Fibroblast of lung (primary cell): ENCODE measurements at regions not wholly inside any gene's neighbourhood (a gene's known extent, or its start where the extent isn't known, plus 50 kb on each side); places are given as distances from the start of the nearest gene placed in this dataset.

Source experiments
- EZH2 ChIP-seq: IDR thresholded peaks from 2 replicates; pipeline ENCODE4 v1.5.1; 2012; ENCODE audit warnings: low read length, control low read depth, mild to moderate bottlenecking; ENCODE audit errors: missing control alignments
- TF ChIP-seq, protein P1 (sequence below), 2 donors: IDR thresholded peaks in 1 of 2; conservative IDR thresholded peaks in 1 of 2; 1 replicate in 1 of 2; 2 replicates in 1 of 2; pipeline ENCODE4 v1.5.1; 2011 to 2012; ENCODE audit warnings: low read length in 2 of 2, control low read depth in 1 of 2, inconsistent platforms in 1 of 2, low read depth in 1 of 2, mild to moderate bottlenecking in 1 of 2

DNA sequence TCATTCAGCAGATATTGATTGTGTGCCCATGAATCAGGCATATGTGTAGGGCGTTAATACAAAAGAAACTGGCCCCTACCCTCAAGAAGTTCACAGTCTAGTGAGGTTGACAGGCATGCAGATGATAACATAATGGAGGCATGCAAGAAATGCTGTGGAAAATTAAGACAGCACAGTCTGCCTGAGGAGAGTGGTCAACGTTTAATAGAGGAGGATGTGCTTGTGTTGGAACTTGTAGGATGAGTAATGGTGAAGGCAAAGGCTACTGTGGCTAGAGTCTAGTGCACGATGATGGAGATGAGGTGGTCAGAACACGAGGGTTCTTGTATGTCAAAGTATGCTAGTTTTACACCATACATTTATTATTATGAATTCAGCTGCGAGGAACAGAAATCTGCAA is 295.7 kb downstream of the SOX2 start:
- TF ChIP-seq, protein P1, sequence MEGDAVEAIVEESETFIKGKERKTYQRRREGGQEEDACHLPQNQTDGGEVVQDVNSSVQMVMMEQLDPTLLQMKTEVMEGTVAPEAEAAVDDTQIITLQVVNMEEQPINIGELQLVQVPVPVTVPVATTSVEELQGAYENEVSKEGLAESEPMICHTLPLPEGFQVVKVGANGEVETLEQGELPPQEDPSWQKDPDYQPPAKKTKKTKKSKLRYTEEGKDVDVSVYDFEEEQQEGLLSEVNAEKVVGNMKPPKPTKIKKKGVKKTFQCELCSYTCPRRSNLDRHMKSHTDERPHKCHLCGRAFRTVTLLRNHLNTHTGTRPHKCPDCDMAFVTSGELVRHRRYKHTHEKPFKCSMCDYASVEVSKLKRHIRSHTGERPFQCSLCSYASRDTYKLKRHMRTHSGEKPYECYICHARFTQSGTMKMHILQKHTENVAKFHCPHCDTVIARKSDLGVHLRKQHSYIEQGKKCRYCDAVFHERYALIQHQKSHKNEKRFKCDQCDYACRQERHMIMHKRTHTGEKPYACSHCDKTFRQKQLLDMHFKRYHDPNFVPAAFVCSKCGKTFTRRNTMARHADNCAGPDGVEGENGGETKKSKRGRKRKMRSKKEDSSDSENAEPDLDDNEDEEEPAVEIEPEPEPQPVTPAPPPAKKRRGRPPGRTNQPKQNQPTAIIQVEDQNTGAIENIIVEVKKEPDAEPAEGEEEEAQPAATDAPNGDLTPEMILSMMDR (conservative IDR thresholded peaks at IDR 0.05 in 1 of 2, IDR thresholded peaks at IDR 0.05 in 1 of 2; ENCODE audit: low read depth in 1 of 2, low read length in 2 of 2), result no peak
- TF ChIP-seq EZH2, result no peak
